Psoas muscle (tissue), 7 donors: ENCODE measurements at regions not wholly inside any gene's neighbourhood (a gene's known extent, or its start where the extent isn't known, plus 50 kb on each side); places are given as distances from the start of the nearest gene placed in this dataset.

Experiments used
- ATAC-seq, 4 donors: fragments of 200-7000 bp; cut with Tn5 transposase; one replicate each; pipeline ENCODE4 v1.9.1; 2020; ENCODE audit warnings: moderate library complexity in 3 of 4, mild to moderate bottlenecking in 2 of 4
- DNase-seq, 2 donors: peaks; one replicate each; pipeline ENCODE4 v3.0.0-alpha.2; 2020
- H3K27ac ChIP-seq: fragments of 200-600 bp; one replicate; pipeline ENCODE4 v1.8.0; 2022
- H3K27me3 ChIP-seq, 3 donors: fragments of 200-600 bp in 1 of 3; one replicate each; pipeline versions ENCODE4 v1.6.1 to v1.8.0; 2013 to 2022; ENCODE audit warnings: low read length in 2 of 3, mild to moderate bottlenecking in 2 of 3, moderate library complexity in 1 of 3; ENCODE audit not compliant: insufficient read depth in 3 of 3
- H3K36me3 ChIP-seq, 2 donors: fragments of 200-600 bp in 1 of 2; one replicate each; pipeline versions ENCODE4 v1.6.1 to v1.8.0; 2013 to 2022; ENCODE audit warnings: low read depth in 1 of 2, mild to moderate bottlenecking in 1 of 2, moderate library complexity in 1 of 2; ENCODE audit not compliant: insufficient read depth in 1 of 2
- H3K4me1 ChIP-seq: fragments of 200-600 bp; one replicate; pipeline ENCODE4 v1.8.0; 2022
- H3K4me3 ChIP-seq: fragments of 200-600 bp; one replicate; pipeline ENCODE4 v1.8.0; 2022; ENCODE audit warnings: mild to moderate bottlenecking
- H3K9me3 ChIP-seq: fragments of 200-600 bp; one replicate; pipeline ENCODE4 v1.8.0; 2022
- WGBS, 3 donors: extraction: QIAGEN DNeasy Blood & Tissue Kit; methylation state at CpG; one replicate each; pipeline versions ENCODE4 v1.1.6 to v1.1.7; 2013; 5-methylcytosine and 5-hydroxymethylcytosine counted together
- intact Hi-C, 2 donors: fragments of 100-400 bp; cut with DNase I; formaldehyde crosslinking; loops; one replicate each; pipeline versions ENCODE4 v1.11.0 to v1.14.2; 2022
- TF ChIP-seq, protein P1 (sequence below): fragments of 200-600 bp; IDR thresholded peaks from one replicate; pipeline ENCODE4 v1.8.0; 2022; ENCODE audit warnings: antibody characterized with exemption
- donor health status: healthy with polysubstance abuse.
- donor health status: DM: no; HTN: no; CAD: no; lungs with moderate emphysema.
- donor health status: Bipolar disorder and iron deficiency.
- donor health status: healthy.
- donor health status: DM: yes; HTN: yes; CAD: no.
- donor health status: DM: no; HTN: no; CAD: no.
- donor health status: DM: yes; HTN: yes; CAD: no.

DNA sequence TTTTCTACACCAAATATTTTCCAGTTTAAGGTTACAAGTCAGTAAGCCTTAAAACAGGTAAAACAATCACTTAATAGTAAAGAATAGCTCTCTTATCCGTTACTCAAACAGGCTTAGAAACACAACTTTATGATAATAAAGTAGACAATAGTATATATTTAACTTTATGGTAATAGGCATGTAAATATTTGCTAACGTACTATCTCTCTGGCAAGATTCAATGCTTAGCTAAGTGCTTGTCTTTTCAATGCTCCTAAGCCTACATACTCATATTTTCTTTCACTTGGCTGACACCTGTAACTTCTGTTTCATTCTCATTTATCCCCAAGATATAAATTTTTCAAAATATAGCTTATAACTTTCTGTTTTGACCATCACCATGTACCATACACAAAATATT is 358.2 kb downstream of the HTR1B start:
- Histone ChIP-seq H3K36me3 (no peaks in the 10 kb centered on the region), H3K4me1 (no peaks in the 10 kb centered on the region), H3K4me3 (no peak overlapping the region), H3K9me3 (no peaks in the 10 kb centered on the region), H3K27ac (no peak overlapping the region), H3K27me3 (no peaks in the 10 kb centered on the region)
- ATAC-seq, result no peak
- 37 to 65% (median 45%) methylated on average over 2 of the region's 2 CpGs for WGBS, 3 donors
- intact Hi-C loops, result no loop called here
- DNase-seq, result no peak
- TF ChIP-seq, protein P1, sequence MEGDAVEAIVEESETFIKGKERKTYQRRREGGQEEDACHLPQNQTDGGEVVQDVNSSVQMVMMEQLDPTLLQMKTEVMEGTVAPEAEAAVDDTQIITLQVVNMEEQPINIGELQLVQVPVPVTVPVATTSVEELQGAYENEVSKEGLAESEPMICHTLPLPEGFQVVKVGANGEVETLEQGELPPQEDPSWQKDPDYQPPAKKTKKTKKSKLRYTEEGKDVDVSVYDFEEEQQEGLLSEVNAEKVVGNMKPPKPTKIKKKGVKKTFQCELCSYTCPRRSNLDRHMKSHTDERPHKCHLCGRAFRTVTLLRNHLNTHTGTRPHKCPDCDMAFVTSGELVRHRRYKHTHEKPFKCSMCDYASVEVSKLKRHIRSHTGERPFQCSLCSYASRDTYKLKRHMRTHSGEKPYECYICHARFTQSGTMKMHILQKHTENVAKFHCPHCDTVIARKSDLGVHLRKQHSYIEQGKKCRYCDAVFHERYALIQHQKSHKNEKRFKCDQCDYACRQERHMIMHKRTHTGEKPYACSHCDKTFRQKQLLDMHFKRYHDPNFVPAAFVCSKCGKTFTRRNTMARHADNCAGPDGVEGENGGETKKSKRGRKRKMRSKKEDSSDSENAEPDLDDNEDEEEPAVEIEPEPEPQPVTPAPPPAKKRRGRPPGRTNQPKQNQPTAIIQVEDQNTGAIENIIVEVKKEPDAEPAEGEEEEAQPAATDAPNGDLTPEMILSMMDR, result no peak

DNA sequence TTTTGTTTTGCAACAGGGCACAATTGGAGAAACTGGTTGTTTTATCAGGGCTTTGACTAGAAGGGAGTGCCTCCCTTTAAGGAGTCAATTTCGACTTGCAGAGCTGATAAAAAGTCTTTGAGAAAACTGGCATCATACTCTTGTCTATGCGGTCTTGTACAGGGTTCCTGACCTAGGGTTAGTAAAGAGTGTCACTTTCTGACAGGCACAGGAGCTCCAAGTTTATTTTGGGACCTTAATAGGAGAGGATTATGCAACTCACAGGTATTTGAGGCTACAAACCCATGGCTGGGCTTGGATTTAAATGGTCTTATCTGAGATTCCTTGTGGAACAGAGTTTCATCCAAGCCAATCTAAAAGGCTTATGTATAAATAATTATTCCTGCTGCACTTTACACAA is 365.4 kb downstream of the HTR1B start:
- intact Hi-C loops, result no loop called here
- WGBS, 3 donors, result 39 to 63% (median 43%) methylated on average over 2 of the region's 2 CpGs
- H3K4me1 ChIP-seq, result no peaks in the 10 kb centered on the region
- DNase-seq, result no peak
- TF ChIP-seq, protein P1, result no peak
- peak in 1 of 4 donors; percentile 64 for ATAC-seq
- H3K27me3 ChIP-seq, result no peaks in the 10 kb centered on the region
- no peak overlapping the region for H3K4me3 ChIP-seq
- H3K36me3 ChIP-seq, result no peaks in the 10 kb centered on the region
- H3K9me3 ChIP-seq, result no peaks in the 10 kb centered on the region
- H3K27ac ChIP-seq, result no peak overlapping the region

- Histone ChIP-seq H3K27ac (no peak overlapping the region), H3K36me3 (no peaks in the 10 kb centered on the region), H3K4me1 (no peaks in the 10 kb centered on the region), H3K9me3 (no peaks in the 10 kb centered on the region), H3K27me3 (no peaks in the 10 kb centered on the region), H3K4me3 (no peak overlapping the region)
- TF ChIP-seq, protein P1, result no peak
- 53 to 59% (median 57%) methylated on average over 3 of the region's 3 CpGs for WGBS, 3 donors
- DNase-seq, result no peak
- no peak for ATAC-seq
- intact Hi-C loops, result no loop called here
These were observed 367.2 kb downstream of the HTR1B start for GRCh38 chr6:77095936-77096627.

GRCh38 chr6:77094821-77095220 is 368.5 kb downstream of the HTR1B start:
- DNase-seq, result no peak
- no peak for ATAC-seq
- intact Hi-C loops, result no loop called here
- Histone ChIP-seq H3K9me3 (no peaks in the 10 kb centered on the region), H3K4me3 (no peak overlapping the region), H3K36me3 (no peaks in the 10 kb centered on the region), H3K27me3 (no peaks in the 10 kb centered on the region), H3K27ac (no peak overlapping the region), H3K4me1 (no peaks in the 10 kb centered on the region)
- WGBS, 3 donors, result 59 to 73% (median 63%) methylated on average over 1 of the region's 1 CpG
- TF ChIP-seq, protein P1, result no peak

DNA sequence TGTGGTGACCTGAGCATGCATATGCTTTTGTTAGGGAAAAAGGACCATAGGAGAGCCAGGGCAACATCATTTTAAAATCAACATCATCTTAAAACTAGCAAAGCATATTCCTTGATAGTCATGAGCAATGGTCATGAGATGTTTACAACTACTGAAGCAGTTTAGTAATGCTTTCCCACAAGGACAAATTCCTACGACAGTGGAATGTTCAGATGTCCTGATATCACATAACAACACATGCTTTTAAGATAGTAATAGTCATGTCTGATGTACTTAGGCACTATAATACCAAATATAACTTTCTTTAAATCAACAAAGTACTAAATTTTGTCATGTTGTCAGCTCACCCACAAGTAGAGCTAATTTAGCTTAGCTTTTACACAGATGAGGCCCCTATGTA is 370.3 kb downstream of the HTR1B start:
- Histone ChIP-seq H3K36me3 (no peaks in the 10 kb centered on the region), H3K9me3 (no peaks in the 10 kb centered on the region), H3K27me3 (no peaks in the 10 kb centered on the region), H3K4me3 (no peak overlapping the region), H3K4me1 (no peaks in the 10 kb centered on the region), H3K27ac (no peak overlapping the region)
- TF ChIP-seq, protein P1, result no peak
- 26 to 37% (median 33%) methylated on average over 1 of the region's 1 CpG for WGBS, 3 donors
- ATAC-seq, result peak in 2 of 4 donors; percentile 49 to 73
- intact Hi-C loops, result no loop called here
- no peak for DNase-seq
